HepG2 (cell line): ENCODE measurements at regions not wholly inside any gene's neighbourhood (a gene's known extent, or its start where the extent isn't known, plus 50 kb on each side); places are given as distances from the start of the nearest gene placed in this dataset.

Experiments
- ATAC-seq: fragments of 200-7000 bp; cut with Tn5 transposase; 3 replicates; pipeline ENCODE4 v1.9.1; 2020; ENCODE audit warnings: mild to moderate bottlenecking, moderate library complexity
- BruUV-seq: library from RNA; stranded (reverse); fragments of 400-500 nt; replicated peaks from 2 replicates; lab custom pipeline; 2021; lab: Mats Ljungman, UMichigan
- CTCF ChIA-PET: fragments of 300-600 bp; formaldehyde crosslinking; extraction: SDS; loops from one replicate; lab custom pipeline; 2021; ENCODE audit warnings: low total read pairs, inconsistent platforms, low intra/inter-chr PET ratio; lab: Yijun Ruan, JAX
- POLR2A ChIA-PET: fragments of 350-600 bp; sonication (Branson Sonifier 250); formaldehyde crosslinking; loops from one replicate; lab custom pipeline; 2020; ENCODE audit warnings: antibody characterized with exemption, inconsistent platforms; lab: Yijun Ruan, JAX
- DNase-seq: peaks from one replicate; pipeline ENCODE4 v3.0.0-alpha.2; 2015; ENCODE audit warnings: low spot score
- FAIRE-seq: peaks from 3 replicates; lab custom pipeline; 2011; peaks lifted over from hg19 to GRCh38; lab: Jason Lieb, UNC
- H2AFZ ChIP-seq: one replicate; pipeline ENCODE4 v1.6.1; 2011; ENCODE audit warnings: low read length, inconsistent platforms
- H3K27ac ChIP-seq: fragments of 300-600 bp; 3 replicates; pipeline ENCODE4 v1.8.0; 2011; ENCODE audit warnings: mixed run types, mild to moderate bottlenecking, mixed read lengths, low read length, inconsistent platforms; ENCODE audit not compliant: insufficient read depth; ENCODE audit errors: extremely low read length
- H3K27me3 ChIP-seq, 2 experiments: fragments of 200-600 bp in 1 of 2; 2 replicates in 1 of 2; 3 replicates in 1 of 2; pipeline versions ENCODE4 v1.6.0 to v1.8.0; 2011; ENCODE audit warnings: low read length in 2 of 2, mild to moderate bottlenecking in 2 of 2, moderate library complexity in 2 of 2, inconsistent platforms in 1 of 2; ENCODE audit not compliant: insufficient read depth in 2 of 2, control insufficient read depth in 1 of 2
- H3K36me3 ChIP-seq, 2 experiments: fragments of 200-600 bp in 1 of 2; replicated peaks in 1 of 2; 2 replicates in 1 of 2; 3 replicates in 1 of 2; pipeline versions ENCODE4 v1.5.1 to v1.8.0; 2011; ENCODE audit warnings: low read length in 2 of 2, inconsistent platforms in 1 of 2; ENCODE audit not compliant: insufficient read depth in 2 of 2, control insufficient read depth in 1 of 2
- H3K4me1 ChIP-seq: 2 replicates; pipeline ENCODE4 v1.5.1; 2012; ENCODE audit warnings: low read length, inconsistent platforms; ENCODE audit not compliant: insufficient read depth
- H3K4me2 ChIP-seq: 2 replicates; pipeline ENCODE4 v1.6.0; 2011; ENCODE audit warnings: low read depth, low read length, inconsistent platforms
- H3K4me3 ChIP-seq, 3 experiments: fragments of 200-600 bp in 1 of 3; sonication (generic), shearing (Covaris generic) in 1 of 3; replicated peaks in 1 of 3; 2 replicates each; pipeline ENCODE4 v1.5.1; 2011 to 2016; ENCODE audit warnings: low read length in 3 of 3, inconsistent platforms in 2 of 3, low read depth in 2 of 3, mild to moderate bottlenecking in 2 of 3, control low read depth in 1 of 3, mixed read lengths in 1 of 3; ENCODE audit not compliant: insufficient read depth in 1 of 3
- H3K79me2 ChIP-seq: one replicate; pipeline ENCODE4 v1.6.1; 2011; ENCODE audit warnings: low read length, inconsistent platforms; ENCODE audit not compliant: insufficient read depth
- H3K9ac ChIP-seq: 2 replicates; pipeline ENCODE4 v1.6.0; 2011; ENCODE audit warnings: mild to moderate bottlenecking, low read depth, low read length, inconsistent platforms; ENCODE audit not compliant: insufficient read depth
- H3K9me3 ChIP-seq: 2 replicates; pipeline ENCODE4 v1.5.1; 2012; ENCODE audit warnings: mild to moderate bottlenecking, low read length
- H4K20me1 ChIP-seq: 2 replicates; pipeline ENCODE4 v1.6.0; 2011; ENCODE audit warnings: inconsistent platforms, mild to moderate bottlenecking, low read length, moderate library complexity; ENCODE audit not compliant: insufficient read depth
- CBFB ChIP-seq: sonication (generic); formaldehyde crosslinking; IDR thresholded peaks from 2 replicates; pipeline ENCODE4 v1.4.0; 2020; ENCODE audit warnings: missing genetic modification reagents
- HDAC2 ChIP-seq: sonication (generic); formaldehyde crosslinking; IDR thresholded peaks from 2 replicates; pipeline ENCODE4 v1.4.0; 2020; ENCODE audit warnings: missing genetic modification reagents
- HOXA3 ChIP-seq: sonication (generic); formaldehyde crosslinking; IDR thresholded peaks from 2 replicates; pipeline ENCODE4 v1.5.0; 2020; ENCODE audit warnings: missing genetic modification reagents
- PHF5A ChIP-seq: IDR thresholded peaks from one replicate; pipeline ENCODE4 v1.6.1; 2018; ENCODE audit warnings: low read depth, missing genetic modification reagents; ENCODE audit not compliant: unreplicated experiment
- ZMYM4 ChIP-seq: sonication (generic); formaldehyde crosslinking; IDR thresholded peaks from 2 replicates; pipeline ENCODE4 v1.8.1; 2023; ENCODE audit warnings: mild to moderate bottlenecking, missing genetic modification reagents
- ZNF17 ChIP-seq: sonication (generic); formaldehyde crosslinking; IDR thresholded peaks from 2 replicates; pipeline ENCODE4 v1.5.0; 2020; ENCODE audit warnings: mild to moderate bottlenecking, missing genetic modification reagents
- ZNF20 ChIP-seq: sonication (generic); formaldehyde crosslinking; IDR thresholded peaks from 2 replicates; pipeline ENCODE4 v1.4.0; 2020; ENCODE audit warnings: mild to moderate bottlenecking, moderate library complexity, missing genetic modification reagents
- ZNF225 ChIP-seq: sonication (generic); formaldehyde crosslinking; IDR thresholded peaks from 2 replicates; pipeline ENCODE4 v1.4.0; 2020; ENCODE audit warnings: mild to moderate bottlenecking, missing genetic modification reagents
- ZNF616 ChIP-seq: sonication (generic); formaldehyde crosslinking; IDR thresholded peaks from 2 replicates; pipeline ENCODE4 v1.5.0; 2020; ENCODE audit warnings: low read depth, mild to moderate bottlenecking, missing genetic modification reagents
- ZNF746 ChIP-seq: sonication (generic); formaldehyde crosslinking; IDR thresholded peaks from 2 replicates; pipeline ENCODE4 v1.8.0; 2022; ENCODE audit warnings: mild to moderate bottlenecking, missing genetic modification reagents
- in situ Hi-C: cut with HindIII; loops from 2 replicates; pipeline ENCODE4 v1.10.0; 2017; ENCODE audit warnings: low pct_unique_long_range_greater_than_20kb; ENCODE audit not compliant: extremely low pct_ligation_motif_present
- intact Hi-C: fragments of 100-400 bp; cut with micrococcal nuclease; formaldehyde crosslinking; loops from one replicate; pipeline ENCODE4 v1.10.0; 2022; ENCODE audit not compliant: unreplicated experiment
- TF ChIP-seq, protein P1 (sequence below): sonication (generic); formaldehyde crosslinking; IDR thresholded peaks from 2 replicates; pipeline ENCODE4 v1.8.0; 2022; ENCODE audit warnings: mild to moderate bottlenecking, missing genetic modification reagents, moderate library complexity
- TF ChIP-seq, protein P2 (sequence below), 2 experiments: fragments of 450-650 bp in 1 of 2; sonication (generic) in 1 of 2; formaldehyde crosslinking in 1 of 2; IDR thresholded peaks; 2 replicates each; pipeline versions ENCODE4 v1.6.1 to v1.8.0; 2016 to 2022; ENCODE audit warnings: antibody characterized with exemption in 1 of 2, mild to moderate bottlenecking in 1 of 2, missing genetic modification reagents in 1 of 2
- TF ChIP-seq, protein P3 (sequence below), 2 experiments: IDR thresholded peaks; 2 replicates each; pipeline ENCODE4 v1.6.1; 2011 to 2012; ENCODE audit warnings: low read length in 2 of 2, borderline replicate concordance in 1 of 2, low read depth in 1 of 2, mild to moderate bottlenecking in 1 of 2, moderate library complexity in 1 of 2

DNA sequence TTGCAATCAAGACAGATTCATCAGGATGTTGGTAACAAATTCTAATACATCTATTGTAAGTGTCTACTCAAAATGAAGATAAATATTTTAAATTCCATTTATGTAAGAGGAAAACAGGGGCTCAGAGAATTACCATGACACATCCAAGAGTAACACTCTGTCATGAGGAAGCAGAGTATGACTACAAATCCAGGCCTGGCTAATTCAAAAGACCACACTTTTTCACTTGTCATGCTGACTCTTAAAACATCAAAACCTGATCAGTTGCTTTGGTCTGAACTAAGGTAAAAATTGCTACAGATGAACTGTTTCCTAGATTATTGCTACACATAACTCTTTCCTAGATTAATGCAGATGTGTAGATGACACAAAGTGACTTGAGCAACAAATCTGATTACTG, 880.6 kb downstream of the TSN start:
- ATAC-seq = no peak
- ChIA-PET CTCF (no interaction called here), POLR2A (no interaction called here)
- no peaks in the 10 kb centered on the region for H3K79me2 ChIP-seq
- no peaks in the 10 kb centered on the region for H3K36me3 ChIP-seq
- H3K9me3 ChIP-seq = no peaks in the 10 kb centered on the region
- in situ Hi-C loops = no loop called here
- intact Hi-C loops = no loop called here
- no peaks in the 10 kb centered on the region for H3K27me3 ChIP-seq
- H3K27ac ChIP-seq = no peak overlapping the region
- DNase-seq = no peak
- no TSS peak for BruUV-seq
- no peaks in the 10 kb centered on the region for H3K4me1 ChIP-seq
- no peak overlapping the region for H2AFZ ChIP-seq
- no peak for FAIRE-seq
- no peaks in the 10 kb centered on the region for H4K20me1 ChIP-seq
- no peak overlapping the region for H3K4me3 ChIP-seq
- H3K9ac ChIP-seq = no peak overlapping the region
- no peak overlapping the region for H3K4me2 ChIP-seq
- no peak for TF ChIP-seq ZNF20
- TF ChIP-seq, protein P1, sequence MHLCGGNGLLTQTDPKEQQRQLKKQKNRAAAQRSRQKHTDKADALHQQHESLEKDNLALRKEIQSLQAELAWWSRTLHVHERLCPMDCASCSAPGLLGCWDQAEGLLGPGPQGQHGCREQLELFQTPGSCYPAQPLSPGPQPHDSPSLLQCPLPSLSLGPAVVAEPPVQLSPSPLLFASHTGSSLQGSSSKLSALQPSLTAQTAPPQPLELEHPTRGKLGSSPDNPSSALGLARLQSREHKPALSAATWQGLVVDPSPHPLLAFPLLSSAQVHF (CRISPR knock-in tag) = no peak
- no peak for TF ChIP-seq HDAC2 (CRISPR knock-in tag)
- no peak for TF ChIP-seq ZMYM4 (CRISPR knock-in tag)
- no peak for TF ChIP-seq ZNF746
- TF ChIP-seq CBFB (CRISPR knock-in tag) = no peak
- no peak for TF ChIP-seq ZNF17
- TF ChIP-seq, protein P2, sequence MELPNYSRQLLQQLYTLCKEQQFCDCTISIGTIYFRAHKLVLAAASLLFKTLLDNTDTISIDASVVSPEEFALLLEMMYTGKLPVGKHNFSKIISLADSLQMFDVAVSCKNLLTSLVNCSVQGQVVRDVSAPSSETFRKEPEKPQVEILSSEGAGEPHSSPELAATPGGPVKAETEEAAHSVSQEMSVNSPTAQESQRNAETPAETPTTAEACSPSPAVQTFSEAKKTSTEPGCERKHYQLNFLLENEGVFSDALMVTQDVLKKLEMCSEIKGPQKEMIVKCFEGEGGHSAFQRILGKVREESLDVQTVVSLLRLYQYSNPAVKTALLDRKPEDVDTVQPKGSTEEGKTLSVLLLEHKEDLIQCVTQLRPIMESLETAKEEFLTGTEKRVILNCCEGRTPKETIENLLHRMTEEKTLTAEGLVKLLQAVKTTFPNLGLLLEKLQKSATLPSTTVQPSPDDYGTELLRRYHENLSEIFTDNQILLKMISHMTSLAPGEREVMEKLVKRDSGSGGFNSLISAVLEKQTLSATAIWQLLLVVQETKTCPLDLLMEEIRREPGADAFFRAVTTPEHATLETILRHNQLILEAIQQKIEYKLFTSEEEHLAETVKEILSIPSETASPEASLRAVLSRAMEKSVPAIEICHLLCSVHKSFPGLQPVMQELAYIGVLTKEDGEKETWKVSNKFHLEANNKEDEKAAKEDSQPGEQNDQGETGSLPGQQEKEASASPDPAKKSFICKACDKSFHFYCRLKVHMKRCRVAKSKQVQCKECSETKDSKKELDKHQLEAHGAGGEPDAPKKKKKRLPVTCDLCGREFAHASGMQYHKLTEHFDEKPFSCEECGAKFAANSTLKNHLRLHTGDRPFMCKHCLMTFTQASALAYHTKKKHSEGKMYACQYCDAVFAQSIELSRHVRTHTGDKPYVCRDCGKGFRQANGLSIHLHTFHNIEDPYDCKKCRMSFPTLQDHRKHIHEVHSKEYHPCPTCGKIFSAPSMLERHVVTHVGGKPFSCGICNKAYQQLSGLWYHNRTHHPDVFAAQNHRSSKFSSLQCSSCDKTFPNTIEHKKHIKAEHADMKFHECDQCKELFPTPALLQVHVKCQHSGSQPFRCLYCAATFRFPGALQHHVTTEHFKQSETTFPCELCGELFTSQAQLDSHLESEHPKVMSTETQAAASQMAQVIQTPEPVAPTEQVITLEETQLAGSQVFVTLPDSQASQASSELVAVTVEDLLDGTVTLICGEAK (IDR thresholded peaks at IDR 0.05) = no peak
- TF ChIP-seq, protein P2 (CRISPR knock-in tag; IDR thresholded peaks at IDR 0.05) = no peak
- no peak for TF ChIP-seq ZNF616 (CRISPR knock-in tag)
- TF ChIP-seq HOXA3 (CRISPR knock-in tag) = no peak
- TF ChIP-seq, protein P3, sequence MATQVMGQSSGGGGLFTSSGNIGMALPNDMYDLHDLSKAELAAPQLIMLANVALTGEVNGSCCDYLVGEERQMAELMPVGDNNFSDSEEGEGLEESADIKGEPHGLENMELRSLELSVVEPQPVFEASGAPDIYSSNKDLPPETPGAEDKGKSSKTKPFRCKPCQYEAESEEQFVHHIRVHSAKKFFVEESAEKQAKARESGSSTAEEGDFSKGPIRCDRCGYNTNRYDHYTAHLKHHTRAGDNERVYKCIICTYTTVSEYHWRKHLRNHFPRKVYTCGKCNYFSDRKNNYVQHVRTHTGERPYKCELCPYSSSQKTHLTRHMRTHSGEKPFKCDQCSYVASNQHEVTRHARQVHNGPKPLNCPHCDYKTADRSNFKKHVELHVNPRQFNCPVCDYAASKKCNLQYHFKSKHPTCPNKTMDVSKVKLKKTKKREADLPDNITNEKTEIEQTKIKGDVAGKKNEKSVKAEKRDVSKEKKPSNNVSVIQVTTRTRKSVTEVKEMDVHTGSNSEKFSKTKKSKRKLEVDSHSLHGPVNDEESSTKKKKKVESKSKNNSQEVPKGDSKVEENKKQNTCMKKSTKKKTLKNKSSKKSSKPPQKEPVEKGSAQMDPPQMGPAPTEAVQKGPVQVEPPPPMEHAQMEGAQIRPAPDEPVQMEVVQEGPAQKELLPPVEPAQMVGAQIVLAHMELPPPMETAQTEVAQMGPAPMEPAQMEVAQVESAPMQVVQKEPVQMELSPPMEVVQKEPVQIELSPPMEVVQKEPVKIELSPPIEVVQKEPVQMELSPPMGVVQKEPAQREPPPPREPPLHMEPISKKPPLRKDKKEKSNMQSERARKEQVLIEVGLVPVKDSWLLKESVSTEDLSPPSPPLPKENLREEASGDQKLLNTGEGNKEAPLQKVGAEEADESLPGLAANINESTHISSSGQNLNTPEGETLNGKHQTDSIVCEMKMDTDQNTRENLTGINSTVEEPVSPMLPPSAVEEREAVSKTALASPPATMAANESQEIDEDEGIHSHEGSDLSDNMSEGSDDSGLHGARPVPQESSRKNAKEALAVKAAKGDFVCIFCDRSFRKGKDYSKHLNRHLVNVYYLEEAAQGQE (IDR thresholded peaks at IDR 0.05; ENCODE audit: borderline replicate concordance in 1 of 2, low read depth in 1 of 2, low read length in 2 of 2) = no peak
- TF ChIP-seq PHF5A (CRISPR knock-in tag) = no peak
- TF ChIP-seq ZNF225 (CRISPR knock-in tag) = no peak
